ENCODE measurements at regions not wholly inside any gene's neighbourhood (a gene's known extent, or its start where the extent isn't known, plus 50 kb on each side); places are given as distances from the start of the nearest gene placed in this dataset.

GRCh38 chr9:13431222-13431536, 151.7 kb upstream of the MPDZ start:
- no peak overlapping the region for H3K4me3 Mint-ChIP-seq
- H3K36me3 Mint-ChIP-seq, result no peaks in the 10 kb centered on the region
- H3K9me3 Mint-ChIP-seq, result peaks cover 0 to 3% (median 0%) of the 10 kb centered on the region in 7 donors
- Histone ChIP-seq H3K27ac (ENCODE audit: insufficient read depth, low read length, poor library complexity, severe bottlenecking) (no peak overlapping the region), H3K4me1 (ENCODE audit: control insufficient read depth, insufficient read depth, low read length, poor library complexity, severe bottlenecking) (no peaks in the 10 kb centered on the region), H3K9me3 (ENCODE audit: control insufficient read depth in 2 of 2, low read length in 2 of 2) (no peaks in the 10 kb centered on the region), H3K36me3 (ENCODE audit: control insufficient read depth, insufficient read depth, low read length) (no peaks in the 10 kb centered on the region), H3K27me3 (ENCODE audit: control insufficient read depth, insufficient read depth, low read length) (no peaks in the 10 kb centered on the region), H3K4me3 (ENCODE audit: low read depth, low read length) (no peak overlapping the region)
- H3K4me1 Mint-ChIP-seq, result no peaks in the 10 kb centered on the region
- no peaks in the 10 kb centered on the region for H3K27me3 Mint-ChIP-seq
- no peak for DNase-seq
- ATAC-seq (ENCODE audit: low read depth in 2 of 2), result no peak
- H3K27ac Mint-ChIP-seq, result no peak overlapping the region

- Histone ChIP-seq H3K27me3 (ENCODE audit: control insufficient read depth, insufficient read depth, low read length) (no peaks in the 10 kb centered on the region), H3K27ac (ENCODE audit: insufficient read depth, low read length, poor library complexity, severe bottlenecking) (no peak overlapping the region), H3K4me1 (ENCODE audit: control insufficient read depth, insufficient read depth, low read length, poor library complexity, severe bottlenecking) (no peaks in the 10 kb centered on the region), H3K36me3 (ENCODE audit: control insufficient read depth, insufficient read depth, low read length) (no peaks in the 10 kb centered on the region), H3K4me3 (ENCODE audit: low read depth, low read length) (no peak overlapping the region), H3K9me3 (ENCODE audit: control insufficient read depth in 2 of 2, low read length in 2 of 2) (no peaks in the 10 kb centered on the region)
- DNase-seq, result no peak
- H3K9me3 Mint-ChIP-seq, result peaks cover 0 to 3% (median 0%) of the 10 kb centered on the region in 7 donors
- no peaks in the 10 kb centered on the region for H3K4me1 Mint-ChIP-seq
- H3K4me3 Mint-ChIP-seq, result no peak overlapping the region
- H3K27ac Mint-ChIP-seq, result no peak overlapping the region
- ATAC-seq (ENCODE audit: low read depth in 2 of 2), result no peak
- H3K27me3 Mint-ChIP-seq, result no peaks in the 10 kb centered on the region
- no peaks in the 10 kb centered on the region for H3K36me3 Mint-ChIP-seq
Measured at GRCh38 chr9:13430368-13431221, 151.1 kb upstream of the MPDZ start.

- Mint-ChIP-seq H3K9me3 (peaks cover 0 to 3% (median 0%) of the 10 kb centered on the region in 7 donors), H3K4me3 (no peak overlapping the region), H3K27me3 (no peaks in the 10 kb centered on the region), H3K36me3 (no peaks in the 10 kb centered on the region), H3K27ac (no peak overlapping the region), H3K4me1 (no peaks in the 10 kb centered on the region)
- H3K4me3 ChIP-seq (ENCODE audit: low read depth, low read length), result no peak overlapping the region
- ATAC-seq (ENCODE audit: low read depth in 2 of 2) (no peak), DNase-seq (no peak)
- no peak overlapping the region for H3K27ac ChIP-seq (ENCODE audit: insufficient read depth, low read length, poor library complexity, severe bottlenecking)
- H3K36me3 ChIP-seq (ENCODE audit: control insufficient read depth, insufficient read depth, low read length), result no peaks in the 10 kb centered on the region
- H3K4me1 ChIP-seq (ENCODE audit: control insufficient read depth, insufficient read depth, low read length, poor library complexity, severe bottlenecking), result no peaks in the 10 kb centered on the region
- H3K9me3 ChIP-seq (ENCODE audit: control insufficient read depth in 2 of 2, low read length in 2 of 2), result no peaks in the 10 kb centered on the region
- no peaks in the 10 kb centered on the region for H3K27me3 ChIP-seq (ENCODE audit: control insufficient read depth, insufficient read depth, low read length)
Measured at GRCh38 chr9:13429301-13430190, 150.1 kb upstream of the MPDZ start.

- DNase-seq (no peak), ATAC-seq (ENCODE audit: low read depth in 2 of 2) (no peak)
- Histone ChIP-seq H3K4me1 (ENCODE audit: control insufficient read depth, insufficient read depth, low read length, poor library complexity, severe bottlenecking) (no peaks in the 10 kb centered on the region), H3K36me3 (ENCODE audit: control insufficient read depth, insufficient read depth, low read length) (no peaks in the 10 kb centered on the region), H3K4me3 (ENCODE audit: low read depth, low read length) (no peak overlapping the region), H3K9me3 (ENCODE audit: control insufficient read depth in 2 of 2, low read length in 2 of 2) (no peaks in the 10 kb centered on the region), H3K27ac (ENCODE audit: insufficient read depth, low read length, poor library complexity, severe bottlenecking) (no peak overlapping the region), H3K27me3 (ENCODE audit: control insufficient read depth, insufficient read depth, low read length) (no peaks in the 10 kb centered on the region)
- Mint-ChIP-seq H3K9me3 (peaks cover 0 to 3% (median 0%) of the 10 kb centered on the region in 7 donors), H3K27ac (no peak overlapping the region), H3K36me3 (no peaks in the 10 kb centered on the region), H3K4me1 (no peaks in the 10 kb centered on the region), H3K4me3 (no peak overlapping the region), H3K27me3 (no peaks in the 10 kb centered on the region)
Measured at GRCh38 chr9:13428766-13429165, 149.3 kb upstream of the MPDZ start.

GRCh38 chr9:13427587-13427986, 148.1 kb upstream of the MPDZ start:
- Histone ChIP-seq H3K4me1 (ENCODE audit: control insufficient read depth, insufficient read depth, low read length, poor library complexity, severe bottlenecking) (no peaks in the 10 kb centered on the region), H3K4me3 (ENCODE audit: low read depth, low read length) (no peak overlapping the region), H3K36me3 (ENCODE audit: control insufficient read depth, insufficient read depth, low read length) (no peaks in the 10 kb centered on the region), H3K9me3 (ENCODE audit: control insufficient read depth in 2 of 2, low read length in 2 of 2) (no peaks in the 10 kb centered on the region), H3K27ac (ENCODE audit: insufficient read depth, low read length, poor library complexity, severe bottlenecking) (no peak overlapping the region), H3K27me3 (ENCODE audit: control insufficient read depth, insufficient read depth, low read length) (no peaks in the 10 kb centered on the region)
- H3K36me3 Mint-ChIP-seq, result no peaks in the 10 kb centered on the region
- peak in 1 of 3 donors; percentile 38 for DNase-seq
- no peaks in the 10 kb centered on the region for H3K4me1 Mint-ChIP-seq
- no peak for ATAC-seq (ENCODE audit: low read depth in 2 of 2)
- no peak overlapping the region for H3K4me3 Mint-ChIP-seq
- H3K27ac Mint-ChIP-seq, result no peak overlapping the region
- no peaks in the 10 kb centered on the region for H3K27me3 Mint-ChIP-seq
- peaks cover 0 to 3% (median 0%) of the 10 kb centered on the region in 7 donors for H3K9me3 Mint-ChIP-seq

DNA sequence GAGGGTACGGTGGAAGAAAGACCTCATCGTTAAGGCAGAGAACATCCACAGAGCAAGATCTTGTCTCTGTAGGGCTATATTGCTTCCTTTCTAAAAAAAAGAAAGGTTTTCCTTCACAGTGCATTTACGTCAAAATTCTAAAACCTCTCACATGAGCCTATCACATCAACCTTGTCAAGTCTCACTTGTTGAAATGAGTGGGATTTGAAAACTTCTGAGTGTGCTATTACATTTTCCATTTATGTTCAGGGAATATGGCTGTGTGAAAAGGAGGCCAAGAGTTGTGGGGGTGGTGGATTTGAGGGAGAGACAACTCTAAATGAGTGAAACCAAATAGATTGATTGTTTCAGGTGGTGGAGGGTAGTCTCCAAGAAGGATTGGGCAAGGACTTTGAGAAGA, 147.1 kb upstream of the MPDZ start:
- H3K4me1 Mint-ChIP-seq, result no peaks in the 10 kb centered on the region
- H3K9me3 Mint-ChIP-seq, result peaks cover 0 to 3% (median 0%) of the 10 kb centered on the region in 7 donors

DNA sequence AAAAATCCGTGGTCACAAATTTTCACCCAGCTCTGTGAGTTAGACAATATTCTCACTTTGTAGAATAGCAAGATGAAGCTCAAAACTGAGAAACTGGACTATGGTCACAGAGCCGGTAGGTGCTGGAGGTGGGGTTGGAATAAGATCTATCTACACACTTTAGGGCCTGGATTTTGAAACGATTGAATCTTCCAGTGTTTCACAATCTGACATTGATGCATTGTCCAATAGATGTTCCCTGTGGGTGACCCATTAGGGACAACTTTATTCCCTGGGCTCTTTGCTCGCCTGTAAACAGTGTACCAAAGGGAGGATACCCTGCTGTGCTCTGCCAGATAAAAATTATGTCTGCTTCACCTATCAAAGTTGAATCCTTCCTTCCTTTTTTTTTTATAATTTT, 145.4 kb upstream of the MPDZ start:
- no peak for DNase-seq
- Histone ChIP-seq H3K4me3 (ENCODE audit: low read depth, low read length) (no peak overlapping the region), H3K27me3 (ENCODE audit: control insufficient read depth, insufficient read depth, low read length) (no peaks in the 10 kb centered on the region), H3K27ac (ENCODE audit: insufficient read depth, low read length, poor library complexity, severe bottlenecking) (no peak overlapping the region), H3K4me1 (ENCODE audit: control insufficient read depth, insufficient read depth, low read length, poor library complexity, severe bottlenecking) (no peaks in the 10 kb centered on the region), H3K36me3 (ENCODE audit: control insufficient read depth, insufficient read depth, low read length) (no peaks in the 10 kb centered on the region), H3K9me3 (ENCODE audit: control insufficient read depth in 2 of 2, low read length in 2 of 2) (no peaks in the 10 kb centered on the region)
- Mint-ChIP-seq H3K4me1 (no peaks in the 10 kb centered on the region), H3K9me3 (peaks cover 0 to 3% (median 0%) of the 10 kb centered on the region in 7 donors), H3K27ac (no peak overlapping the region), H3K4me3 (no peak overlapping the region), H3K27me3 (no peaks in the 10 kb centered on the region), H3K36me3 (no peaks in the 10 kb centered on the region)
- no peak for ATAC-seq (ENCODE audit: low read depth in 2 of 2)

More for the DNA sequence above, 147.1 kb upstream of the MPDZ start:
- Mint-ChIP-seq H3K27me3 (no peaks in the 10 kb centered on the region), H3K4me3 (no peak overlapping the region), H3K36me3 (no peaks in the 10 kb centered on the region), H3K27ac (no peak overlapping the region)
- H3K36me3 ChIP-seq (ENCODE audit: control insufficient read depth, insufficient read depth, low read length), result no peaks in the 10 kb centered on the region
- no peak for ATAC-seq (ENCODE audit: low read depth in 2 of 2)
- no peak overlapping the region for H3K4me3 ChIP-seq (ENCODE audit: low read depth, low read length)
- no peaks in the 10 kb centered on the region for H3K9me3 ChIP-seq (ENCODE audit: control insufficient read depth in 2 of 2, low read length in 2 of 2)
- no peaks in the 10 kb centered on the region for H3K4me1 ChIP-seq (ENCODE audit: control insufficient read depth, insufficient read depth, low read length, poor library complexity, severe bottlenecking)
- no peaks in the 10 kb centered on the region for H3K27me3 ChIP-seq (ENCODE audit: control insufficient read depth, insufficient read depth, low read length)
- DNase-seq, result no peak
- no peak overlapping the region for H3K27ac ChIP-seq (ENCODE audit: insufficient read depth, low read length, poor library complexity, severe bottlenecking)

Measured in CD4-positive, CD25-positive, alpha-beta regulatory T cell (primary cell).